Activated CD4-positive, alpha-beta memory T cell treated with anti-CD3 and anti-CD28 coated beads for 36 hours (primary cell): ENCODE measurements at regions not wholly inside any gene's neighbourhood (a gene's known extent, or its start where the extent isn't known, plus 50 kb on each side); places are given as distances from the start of the nearest gene placed in this dataset.
"Not testable (repeated sequence)": the region's sequence is repeated elsewhere in the genome, so short reads cannot be mapped to it uniquely, and the experiment has no call there.

Experiments used
- CTCF ChIA-PET: fragments of 350-600 bp; sonication (Branson Sonifier 250); formaldehyde crosslinking; loops from one replicate; lab custom pipeline; 2021; ENCODE audit warnings: antibody characterized with exemption, inconsistent platforms; lab: Charles Lee
- POLR2A ChIA-PET: fragments of 350-600 bp; sonication (Branson Sonifier 250); formaldehyde crosslinking; loops from one replicate; lab custom pipeline; 2021; ENCODE audit warnings: antibody characterized with exemption; lab: Charles Lee
- DNase-seq: peaks from one replicate; pipeline ENCODE4 v3.0.0-alpha.2; 2020
- H3K27ac Mint-ChIP-seq: one replicate; pipeline ENCODE4 v1.8.0; 2021; ENCODE audit warnings: mixed read lengths
- H3K27me3 Mint-ChIP-seq: one replicate; pipeline ENCODE4 v1.8.0; 2021; ENCODE audit warnings: mixed read lengths
- H3K36me3 Mint-ChIP-seq: one replicate; pipeline ENCODE4 v1.8.0; 2021; ENCODE audit warnings: mixed read lengths
- H3K4me1 Mint-ChIP-seq: one replicate; pipeline ENCODE4 v1.8.0; 2021; ENCODE audit warnings: low read depth, mixed read lengths
- H3K4me3 Mint-ChIP-seq: one replicate; pipeline ENCODE4 v1.8.0; 2021; ENCODE audit warnings: mild to moderate bottlenecking, mixed read lengths
- H3K9me3 Mint-ChIP-seq: one replicate; pipeline ENCODE4 v1.8.0; 2021; ENCODE audit warnings: mixed read lengths
- intact Hi-C: fragments of 100-400 bp; cut with micrococcal nuclease; formaldehyde crosslinking; loops from one replicate; pipeline ENCODE4 v1.15.1; 2023

GRCh38 chr17:45554479-45554878 lies 64.0 kb upstream of the PLEKHM1 start:
- H3K4me3 Mint-ChIP-seq, CTCF ChIA-PET, H3K9me3 Mint-ChIP-seq, H3K36me3 Mint-ChIP-seq, DNase-seq, H3K27ac Mint-ChIP-seq, H3K27me3 Mint-ChIP-seq, intact Hi-C loops, POLR2A ChIA-PET, H3K4me1 Mint-ChIP-seq: not testable (repeated sequence)

GRCh38 chr17:45558821-45559220 lies 68.3 kb upstream of the PLEKHM1 start:
- intact Hi-C loops, H3K4me3 Mint-ChIP-seq, DNase-seq, CTCF ChIA-PET, H3K27me3 Mint-ChIP-seq, POLR2A ChIA-PET, H3K27ac Mint-ChIP-seq, H3K36me3 Mint-ChIP-seq, H3K9me3 Mint-ChIP-seq, H3K4me1 Mint-ChIP-seq: not testable (repeated sequence)

GRCh38 chr17:45562868-45563267 lies 72.3 kb upstream of the PLEKHM1 start:
- intact Hi-C loops, H3K4me1 Mint-ChIP-seq, H3K4me3 Mint-ChIP-seq, H3K27ac Mint-ChIP-seq, CTCF ChIA-PET, H3K27me3 Mint-ChIP-seq, POLR2A ChIA-PET, H3K9me3 Mint-ChIP-seq, H3K36me3 Mint-ChIP-seq, DNase-seq: not testable (repeated sequence)

- H3K4me1 Mint-ChIP-seq, CTCF ChIA-PET, DNase-seq, intact Hi-C loops, H3K27ac Mint-ChIP-seq, H3K36me3 Mint-ChIP-seq, POLR2A ChIA-PET, H3K9me3 Mint-ChIP-seq, H3K4me3 Mint-ChIP-seq, H3K27me3 Mint-ChIP-seq: not testable (repeated sequence)
Measured at GRCh38 chr17:45563283-45563682, 72.8 kb upstream of the PLEKHM1 start.

- H3K4me3 Mint-ChIP-seq, DNase-seq, H3K9me3 Mint-ChIP-seq, H3K36me3 Mint-ChIP-seq, H3K27me3 Mint-ChIP-seq, H3K4me1 Mint-ChIP-seq, intact Hi-C loops, H3K27ac Mint-ChIP-seq, CTCF ChIA-PET, POLR2A ChIA-PET: not testable (repeated sequence)
Measured at GRCh38 chr17:45568275-45568674, 77.8 kb upstream of the PLEKHM1 start.

GRCh38 chr17:45573326-45573725 lies 82.8 kb upstream of the PLEKHM1 start:
- H3K9me3 Mint-ChIP-seq, H3K27me3 Mint-ChIP-seq, POLR2A ChIA-PET, H3K27ac Mint-ChIP-seq, intact Hi-C loops, H3K4me3 Mint-ChIP-seq, DNase-seq, CTCF ChIA-PET, H3K36me3 Mint-ChIP-seq: not testable (repeated sequence)
- H3K4me1 Mint-ChIP-seq = peaks cover 30% of the 10 kb centered on the region

GRCh38 chr17:45573924-45574770 lies 83.6 kb upstream of the PLEKHM1 start:
- Mint-ChIP-seq H3K4me1 (peaks cover 34% of the 10 kb centered on the region), H3K27me3 (no peaks in the 10 kb centered on the region), H3K36me3 (no peaks in the 10 kb centered on the region), H3K4me3 (no peak overlapping the region), H3K9me3 (no peaks in the 10 kb centered on the region), H3K27ac (no peak overlapping the region)
- POLR2A ChIA-PET = no interaction called here
- CTCF ChIA-PET = no interaction called here
- intact Hi-C loops = no loop called here
- no peak for DNase-seq

GRCh38 chr17:45575126-45575885 lies 84.8 kb upstream of the PLEKHM1 start:
- no peaks in the 10 kb centered on the region for H3K9me3 Mint-ChIP-seq
- no peak for DNase-seq
- intact Hi-C loops = no loop called here
- H3K27ac Mint-ChIP-seq = no peak overlapping the region
- H3K36me3 Mint-ChIP-seq = no peaks in the 10 kb centered on the region
- ChIA-PET POLR2A (no interaction called here), CTCF (interaction anchor here (0.8 kb wide), 1 partner anchor 469 kb away, joined by 3 read pairs; no protein-coding TSS in a partner anchor)
- H3K4me3 Mint-ChIP-seq = no peak overlapping the region
- H3K4me1 Mint-ChIP-seq = peaks cover 46% of the 10 kb centered on the region
- H3K27me3 Mint-ChIP-seq = no peaks in the 10 kb centered on the region

GRCh38 chr17:45576527-45577307 lies 86.2 kb upstream of the PLEKHM1 start:
- H3K27ac Mint-ChIP-seq, H3K27me3 Mint-ChIP-seq, CTCF ChIA-PET, H3K4me3 Mint-ChIP-seq, H3K36me3 Mint-ChIP-seq, POLR2A ChIA-PET, DNase-seq, intact Hi-C loops, H3K9me3 Mint-ChIP-seq: not testable (repeated sequence)
- peaks cover 56% of the 10 kb centered on the region for H3K4me1 Mint-ChIP-seq

GRCh38 chr17:45577571-45578279 lies 87.2 kb upstream of the PLEKHM1 start:
- H3K4me1 Mint-ChIP-seq = peaks cover 63% of the 10 kb centered on the region
- no peak overlapping the region for H3K27ac Mint-ChIP-seq
- CTCF ChIA-PET = no interaction called here

GRCh38 chr17:45578516-45579455 lies 88.3 kb upstream of the PLEKHM1 start:
- Mint-ChIP-seq H3K27ac (no peak overlapping the region), H3K27me3 (no peaks in the 10 kb centered on the region), H3K4me1 (peaks cover 69% of the 10 kb centered on the region), H3K36me3 (peaks cover 3% of the 10 kb centered on the region), H3K9me3 (no peaks in the 10 kb centered on the region), H3K4me3 (no peak overlapping the region)
- CTCF ChIA-PET = no interaction called here
- POLR2A ChIA-PET = interaction anchor here (0.9 kb wide), 1 partner anchor 709 kb away, joined by 3 read pairs; no protein-coding TSS in a partner anchor
- DNase-seq = no peak
- intact Hi-C loops = no loop called here

More at GRCh38 chr17:45577571-45578279, 87.2 kb upstream of the PLEKHM1 start:
- H3K27me3 Mint-ChIP-seq = no peaks in the 10 kb centered on the region
- POLR2A ChIA-PET = no interaction called here
- no peak overlapping the region for H3K4me3 Mint-ChIP-seq
- intact Hi-C loops = no loop called here
- DNase-seq = no peak
- no peaks in the 10 kb centered on the region for H3K9me3 Mint-ChIP-seq
- peaks cover 2% of the 10 kb centered on the region for H3K36me3 Mint-ChIP-seq
